ENCODE measurements at regions not wholly inside any gene's neighbourhood (a gene's known extent, or its start where the extent isn't known, plus 50 kb on each side); places are given as distances from the start of the nearest gene placed in this dataset.
A peak's percentile ranks its signal among the peaks of the same experiment; 100 is the strongest.
"Not testable (repeated sequence)": the region's sequence is repeated elsewhere in the genome, so short reads cannot be mapped to it uniquely, and the experiment has no call there.

DNA sequence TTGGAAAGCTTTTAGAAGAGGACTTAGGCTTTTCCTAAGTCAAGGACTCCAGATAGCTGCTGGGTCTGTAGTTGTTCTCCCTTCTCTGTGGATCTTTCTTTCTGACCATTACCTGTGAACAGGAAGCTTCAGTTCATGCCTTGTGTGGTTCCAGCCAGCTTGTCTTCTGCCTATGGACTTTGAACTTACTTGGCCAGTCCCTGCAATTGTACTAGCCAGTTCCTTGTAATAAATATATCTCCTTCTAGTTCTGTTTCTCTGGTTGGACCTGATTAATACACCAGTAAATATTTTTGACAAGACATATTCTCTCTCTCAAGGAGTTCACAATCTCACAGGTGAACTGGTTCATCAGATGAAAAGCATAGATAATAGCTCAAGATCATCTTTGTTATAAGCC is 341.3 kb upstream of the DPPA4 start:
- DNase-seq = no peak

DNA sequence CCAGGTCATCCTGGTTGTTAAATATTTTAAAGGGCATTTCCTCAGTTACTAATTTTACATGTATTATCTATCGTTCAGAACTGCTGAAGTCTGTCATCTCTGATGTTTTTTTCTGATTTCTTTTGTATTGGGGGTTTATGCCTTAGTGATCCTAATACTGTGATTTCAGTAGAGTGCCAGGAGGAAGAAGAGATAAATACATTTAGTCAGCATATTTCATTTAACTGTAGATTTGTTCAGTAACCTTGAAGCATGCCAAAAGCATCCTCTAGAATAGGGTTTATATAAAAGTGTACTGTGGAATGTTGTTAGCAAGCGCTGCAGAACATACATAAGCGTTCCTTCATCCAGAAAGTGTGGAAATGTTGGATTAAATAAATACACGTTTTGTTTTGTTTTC is 342.3 kb upstream of the DPPA4 start:
- DNase-seq = no peak

DNA sequence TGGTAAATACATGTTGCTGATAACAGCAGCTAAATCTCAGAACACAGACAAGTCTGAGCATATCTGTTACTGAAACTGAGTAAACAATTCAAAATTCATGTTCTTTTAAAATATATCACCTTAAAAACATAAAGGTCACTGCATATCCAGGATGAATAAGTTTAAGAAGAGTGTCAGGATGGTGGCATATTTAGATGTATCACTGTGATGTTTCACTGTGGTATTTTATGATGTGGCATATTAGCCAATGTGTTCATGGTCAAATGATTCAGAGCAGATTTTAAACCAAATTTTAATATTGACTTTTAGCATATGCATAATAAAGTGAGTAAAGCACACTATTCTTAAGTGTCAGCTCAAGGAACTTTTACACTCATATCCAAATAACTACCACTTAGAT is 346.4 kb upstream of the DPPA4 start:
- no peak for DNase-seq

DNA sequence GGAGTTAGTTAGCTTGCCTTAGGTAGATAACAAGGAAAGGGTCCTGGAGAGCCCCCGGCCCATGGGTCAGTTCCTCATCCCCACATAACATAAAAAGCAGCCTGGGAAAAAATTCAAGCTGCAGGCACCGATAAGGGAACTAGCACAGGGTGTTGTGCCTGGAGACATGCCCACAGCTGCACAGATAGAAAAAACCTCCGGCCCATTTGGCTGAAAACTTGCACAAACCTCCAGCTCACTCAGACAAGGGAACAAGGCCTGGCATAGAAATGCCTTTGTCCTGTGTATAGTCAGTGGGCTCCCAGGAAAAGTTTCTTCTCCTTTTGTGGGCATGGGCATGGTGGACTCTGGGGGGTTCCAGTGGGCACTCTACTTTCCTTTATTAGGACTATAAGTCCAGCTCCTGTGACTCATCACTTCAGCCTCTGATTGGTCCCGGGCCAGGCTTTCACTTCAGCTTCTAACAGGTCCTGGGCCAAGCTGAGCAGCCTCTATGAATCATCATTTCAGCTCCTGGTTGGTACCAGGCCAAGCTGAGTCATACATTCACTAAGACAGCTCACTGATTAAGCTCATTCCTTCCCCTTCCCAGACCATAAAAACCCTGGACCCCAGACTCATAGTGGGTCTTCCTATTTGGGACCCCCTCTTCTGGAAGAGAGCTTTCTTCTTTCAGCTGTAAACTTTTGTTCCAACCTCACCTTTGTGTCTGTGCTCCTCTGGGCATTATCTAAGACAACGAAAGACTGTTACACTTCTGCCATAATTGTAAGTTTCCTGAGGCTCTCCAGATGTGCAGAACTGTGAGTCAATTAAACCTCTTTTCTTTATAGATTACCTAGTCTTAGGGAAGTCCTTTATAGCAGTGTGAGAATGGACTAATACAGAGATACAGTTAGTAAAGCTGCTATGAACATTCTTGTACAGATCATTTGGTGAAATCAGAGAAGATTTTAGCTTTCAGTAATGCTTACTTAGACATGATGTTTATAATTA is 348.0 kb upstream of the DPPA4 start:
- peak in 1 of 2 donors; percentile 2 for DNase-seq

DNA sequence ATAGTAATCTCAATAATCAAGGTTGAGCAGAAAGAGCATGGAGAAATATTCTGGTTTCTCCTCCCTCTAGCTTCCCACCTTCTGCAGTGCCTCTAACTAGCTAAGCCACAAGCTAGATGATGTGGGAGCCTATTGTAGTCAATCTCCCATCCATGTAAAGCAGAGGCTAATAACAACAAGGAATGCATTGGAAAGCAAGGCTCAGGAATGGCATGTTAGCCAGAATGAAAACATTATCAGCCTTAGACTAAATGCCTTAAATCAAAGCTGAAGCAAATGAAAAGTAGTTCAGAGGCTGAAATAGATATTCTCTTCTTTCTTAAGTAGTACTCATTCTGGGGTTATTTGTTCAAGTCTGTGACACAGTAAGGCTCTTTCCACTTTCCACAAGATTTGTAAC is 350.3 kb upstream of the DPPA4 start:
- DNase-seq = no peak

DNA sequence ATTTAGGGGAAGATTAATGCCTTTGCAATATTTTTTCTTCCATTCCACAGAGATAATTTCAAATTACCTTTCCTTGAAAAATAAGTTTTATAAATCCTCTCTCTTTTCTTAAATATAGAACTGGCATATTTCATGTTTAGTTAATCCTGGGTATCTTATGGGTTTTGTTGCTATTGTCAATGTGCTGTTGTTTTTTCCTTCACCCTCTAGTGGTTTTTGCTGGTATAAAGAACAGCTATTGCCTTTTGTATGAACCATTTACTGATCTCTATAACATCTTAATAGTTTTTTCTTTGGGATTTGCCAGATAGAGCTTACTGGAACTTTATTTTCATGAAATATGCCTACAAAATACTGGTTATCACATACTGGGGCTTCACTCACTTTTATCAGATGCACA is 359.6 kb upstream of the DPPA4 start:
- DNase-seq = no peak

DNA sequence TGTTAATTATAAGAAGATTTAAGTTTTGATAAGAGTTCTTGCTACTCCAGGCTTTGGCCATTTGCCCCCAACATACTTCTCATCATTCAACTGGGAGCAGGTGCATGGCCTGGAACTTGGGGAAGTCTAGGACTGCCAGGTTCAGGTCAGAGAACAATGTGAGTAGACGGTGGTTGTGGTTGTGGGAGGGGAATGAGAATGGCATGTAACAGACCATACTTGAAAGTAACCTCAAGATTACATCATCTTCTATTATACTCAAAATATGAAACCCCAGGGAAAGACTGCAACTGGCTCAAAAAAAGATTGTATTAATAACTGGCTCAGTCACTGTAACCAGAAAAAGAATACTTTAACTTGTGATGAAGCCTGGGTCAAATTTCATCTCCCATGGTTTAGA is 364.9 kb upstream of the DPPA4 start:
- DNase-seq = no peak

DNA sequence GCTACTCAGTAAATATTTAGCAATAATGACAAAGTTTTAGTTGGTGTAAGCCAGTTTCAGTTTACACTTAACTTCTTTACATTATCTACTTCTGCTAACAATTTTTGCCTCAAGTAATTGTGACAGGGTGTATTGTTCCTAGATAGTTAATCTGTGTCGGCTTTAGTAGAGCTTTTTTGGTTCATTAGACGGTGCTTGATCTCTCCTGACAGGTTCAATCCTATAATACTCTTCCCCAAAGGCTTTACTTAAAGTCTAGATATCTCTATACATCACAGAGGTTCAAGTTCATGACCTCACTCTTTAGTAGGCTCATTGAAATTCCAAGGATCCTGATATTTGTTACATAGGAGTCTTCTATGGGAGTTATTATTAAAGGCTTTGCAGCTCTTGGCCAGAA is 365.6 kb upstream of the DPPA4 start:
- no peak for DNase-seq

DNA sequence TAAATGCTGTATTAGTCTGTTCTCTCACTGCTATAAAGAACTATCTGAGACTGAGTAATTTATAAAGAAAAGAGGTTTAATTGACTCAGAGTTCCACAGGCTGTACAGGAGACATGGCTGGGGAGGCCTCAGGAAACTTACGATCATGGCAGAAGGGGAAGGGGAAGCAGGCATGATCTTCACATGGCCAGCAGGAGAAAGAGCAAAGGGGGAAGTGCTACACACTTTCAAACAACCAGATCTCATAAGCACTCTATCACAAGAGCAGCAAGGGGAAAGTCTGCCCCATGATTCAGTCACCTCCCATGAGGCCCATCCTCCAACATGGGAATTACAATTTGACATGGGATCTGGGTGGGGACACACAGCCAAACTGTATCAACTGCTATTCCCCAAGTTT is 367.8 kb upstream of the DPPA4 start:
- not testable (repeated sequence) for DNase-seq

DNA sequence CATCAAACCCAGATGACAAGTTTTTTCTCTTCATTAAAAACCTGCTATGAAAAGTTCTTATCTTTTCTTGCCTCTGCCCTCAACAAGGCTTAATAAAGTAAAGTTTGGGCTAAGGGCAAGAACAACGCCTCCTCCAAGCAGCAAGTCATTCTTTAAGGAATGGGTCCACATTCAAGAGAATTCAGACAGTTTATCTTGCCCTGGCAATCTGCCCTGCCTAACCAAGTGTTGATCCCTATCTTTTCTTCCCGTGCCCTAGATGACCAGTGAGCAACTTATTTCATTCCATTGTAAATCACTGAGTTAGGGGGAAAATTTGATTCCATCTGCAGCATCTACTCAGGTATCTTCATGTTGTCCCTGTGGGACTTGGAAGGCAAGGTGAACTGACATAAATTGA is 370.3 kb upstream of the DPPA4 start:
- no peak for DNase-seq

DNA sequence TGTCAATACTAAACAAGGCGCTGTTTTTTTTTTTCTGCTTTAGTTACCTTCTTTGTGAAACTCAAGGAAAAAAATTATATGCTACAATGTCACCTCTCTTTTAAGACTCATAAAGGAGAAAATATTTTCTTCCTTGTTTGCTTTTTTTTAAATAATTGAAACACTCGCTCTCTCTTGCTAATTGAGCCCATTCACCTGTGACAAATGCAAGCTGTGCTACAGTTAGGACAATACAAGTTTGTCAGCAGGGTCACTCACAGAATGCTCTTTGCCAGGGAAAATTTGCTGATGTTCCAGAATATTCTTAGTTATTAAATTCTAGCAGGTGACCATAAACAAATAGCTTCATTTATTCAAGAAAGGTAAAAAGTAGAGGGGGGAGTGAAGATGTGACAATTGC is 375.9 kb upstream of the DPPA4 start:
- no peak for DNase-seq

DNA sequence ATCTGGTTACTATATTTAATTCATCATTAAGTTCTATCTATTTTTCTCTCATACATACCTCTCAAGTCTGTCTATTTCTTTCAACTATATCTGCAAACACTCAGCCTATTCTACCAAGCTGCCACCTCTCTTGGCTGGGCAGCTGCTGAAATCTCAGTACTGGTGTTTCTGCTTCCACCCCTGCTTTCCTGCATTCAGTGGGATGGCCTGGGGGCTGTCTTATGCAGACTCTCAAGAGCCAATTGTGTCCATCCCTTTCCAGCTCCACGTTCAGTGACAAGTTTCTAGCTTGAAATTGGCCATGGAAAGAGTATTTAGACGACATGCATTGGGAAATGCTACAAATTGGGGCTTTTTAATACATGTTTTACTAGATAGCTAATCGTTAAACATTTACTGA is 378.4 kb upstream of the DPPA4 start:
- no peak for DNase-seq

DNA sequence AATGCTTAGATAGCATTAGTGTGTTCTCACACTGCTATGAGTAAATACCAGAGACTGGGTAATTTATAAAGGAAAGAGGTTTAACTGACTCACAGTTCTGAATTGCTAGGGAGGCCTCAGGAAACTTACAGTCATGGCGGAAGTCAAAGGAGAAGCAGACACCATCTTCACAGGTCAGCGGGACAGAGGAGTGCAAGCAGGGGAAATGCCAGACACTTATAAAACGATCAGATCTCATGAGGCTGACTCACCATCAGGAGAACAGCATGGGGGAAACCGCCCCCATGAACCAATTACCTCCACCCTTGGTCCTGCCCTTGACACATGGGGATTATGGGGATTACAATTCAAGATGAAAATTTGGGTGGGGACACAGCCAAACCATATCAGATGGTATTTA is 381.5 kb upstream of the DPPA4 start:
- DNase-seq = no peak

DNA sequence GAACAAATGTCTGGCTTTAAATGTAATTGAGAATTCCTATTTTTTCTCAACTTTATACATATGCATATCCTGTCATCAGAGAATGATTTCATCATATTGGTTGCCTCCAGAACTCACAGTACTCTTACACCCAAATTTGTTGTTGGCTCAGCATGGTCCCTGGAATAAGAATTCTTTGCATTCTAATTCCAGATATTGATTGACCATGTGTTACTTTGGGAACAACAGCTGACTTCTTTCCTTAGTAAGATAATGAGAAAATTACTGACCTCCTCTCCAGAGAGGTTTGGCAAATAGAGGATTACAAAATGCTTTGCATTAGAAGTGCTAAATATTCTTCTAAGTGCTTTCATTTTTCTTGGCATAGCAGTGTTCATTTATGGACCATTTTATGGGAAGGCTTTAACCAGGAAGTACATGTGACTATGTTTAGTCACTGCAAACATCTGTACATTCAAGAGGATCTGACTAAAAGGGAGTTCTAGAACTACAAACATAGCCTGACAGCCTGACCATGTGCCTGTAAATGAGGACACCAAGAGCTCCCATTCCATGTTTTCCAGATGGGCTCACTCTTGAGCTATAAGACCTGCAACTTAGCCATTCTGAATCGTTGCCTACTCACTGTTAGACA is 391.6 kb upstream of the DPPA4 start:
- no peak for DNase-seq

DNA sequence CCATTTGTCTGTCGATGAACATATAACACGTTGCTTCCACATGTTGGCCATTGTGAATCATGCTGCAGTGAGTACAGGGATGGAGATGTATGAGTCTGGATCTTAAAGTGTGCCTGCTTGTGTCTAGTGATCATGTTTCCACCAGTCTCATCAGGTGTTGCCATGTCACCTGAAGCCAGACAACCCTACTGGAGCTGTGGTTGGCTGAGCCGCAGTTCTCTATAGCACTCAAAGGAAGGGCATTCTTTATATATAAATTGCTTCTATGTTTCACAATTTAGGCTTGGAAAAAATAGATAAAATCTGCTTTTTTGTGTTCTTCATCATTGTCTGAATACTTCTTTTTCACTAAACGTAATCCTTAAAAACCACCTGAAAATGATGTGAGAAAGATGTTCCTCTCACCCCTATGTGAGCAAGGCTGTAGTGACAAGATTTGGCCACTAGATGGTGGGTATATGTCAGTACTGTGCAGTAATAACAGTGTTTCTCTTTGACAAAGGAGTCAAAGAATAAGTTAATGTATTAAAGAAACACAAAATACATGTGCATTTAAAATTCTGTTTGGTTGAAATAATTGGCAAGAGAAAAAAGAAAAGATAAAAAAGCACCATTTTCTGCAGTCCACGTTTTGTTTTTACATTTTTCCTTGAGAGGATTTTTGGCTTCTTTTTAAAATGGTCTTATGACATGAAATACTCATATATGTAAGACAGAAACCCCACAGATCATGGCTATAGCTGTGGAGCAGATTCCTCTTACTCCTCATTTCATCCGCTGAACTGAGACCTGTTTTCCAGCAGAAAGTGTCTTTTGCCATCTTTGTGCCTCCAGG is 394.5 kb upstream of the DPPA4 start:
- no peak for DNase-seq

DNA sequence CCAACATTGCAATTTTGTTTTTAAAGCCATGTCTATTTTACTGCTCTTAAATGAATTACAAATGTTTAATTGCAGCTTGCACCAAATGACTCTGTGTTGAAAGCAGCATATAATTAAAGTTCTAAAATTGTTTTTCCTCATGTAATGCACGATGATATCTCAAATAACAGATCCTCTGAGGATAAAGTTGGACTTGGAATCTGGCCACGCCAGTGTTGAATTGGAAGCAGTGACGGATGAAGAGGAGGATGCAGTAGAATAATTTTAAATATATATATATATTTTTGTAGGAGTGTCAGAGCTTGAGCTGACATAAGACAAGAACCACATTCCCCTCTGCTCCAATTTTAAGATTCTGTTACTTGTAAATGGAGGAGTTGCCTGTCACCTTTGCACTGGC is 406.6 kb upstream of the DPPA4 start:
- no peak for DNase-seq

DNA sequence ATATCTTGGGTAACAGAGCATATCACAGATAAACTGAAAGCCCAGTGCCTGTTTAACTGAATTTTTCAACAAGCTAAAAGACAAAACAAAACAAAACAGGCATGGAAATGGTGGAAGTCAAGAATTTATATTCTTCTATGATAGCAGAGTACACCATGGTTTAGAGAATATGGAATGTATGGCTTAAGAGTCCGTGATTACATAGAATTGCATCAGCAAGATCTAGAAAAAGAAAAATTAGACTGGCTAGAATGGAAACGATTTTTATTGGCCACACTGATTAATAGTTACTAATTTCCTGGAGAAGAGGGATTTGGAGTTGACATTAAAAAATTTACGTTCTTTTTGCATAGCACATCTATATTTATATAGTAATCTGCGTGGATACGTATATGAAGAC is 435.2 kb upstream of the DPPA4 start:
- no peak for DNase-seq

DNA sequence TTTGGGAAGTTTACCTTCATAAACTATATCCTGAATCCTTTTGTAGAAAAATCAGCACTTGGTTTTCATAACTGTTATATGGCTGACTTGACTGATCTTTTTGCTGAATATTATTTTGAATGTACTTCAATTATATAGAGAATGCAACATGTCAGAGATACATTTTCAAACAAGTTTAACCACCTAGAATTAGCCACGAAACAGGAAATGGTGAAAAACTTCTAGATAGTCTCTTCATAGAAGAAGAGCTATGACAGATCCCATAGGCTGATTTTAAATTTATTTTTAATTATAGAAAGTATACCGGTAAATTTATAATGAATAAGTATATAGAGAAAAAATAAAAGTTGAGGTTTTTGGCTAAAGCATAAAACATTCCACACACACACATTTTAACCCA is 436.8 kb upstream of the DPPA4 start:
- no peak for DNase-seq

DNA sequence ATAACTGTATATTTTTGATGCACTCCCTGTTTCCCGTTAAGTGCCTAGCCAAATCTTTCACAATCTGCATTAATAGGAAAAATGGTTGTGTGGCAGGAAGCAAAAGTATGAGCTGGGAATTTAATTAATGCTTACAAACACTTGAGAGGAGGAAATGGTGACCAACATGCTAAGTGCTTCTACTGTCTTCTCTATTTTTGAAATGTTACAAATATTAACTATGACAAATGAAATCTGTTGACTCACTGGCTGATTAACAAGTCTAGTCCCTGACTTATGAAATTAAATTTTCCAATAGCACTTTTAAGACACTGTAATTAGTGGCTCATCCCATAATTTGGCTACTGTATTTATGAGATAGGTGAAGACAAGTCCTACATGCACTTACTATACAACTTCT is 446.9 kb upstream of the DPPA4 start:
- no peak for DNase-seq

DNA sequence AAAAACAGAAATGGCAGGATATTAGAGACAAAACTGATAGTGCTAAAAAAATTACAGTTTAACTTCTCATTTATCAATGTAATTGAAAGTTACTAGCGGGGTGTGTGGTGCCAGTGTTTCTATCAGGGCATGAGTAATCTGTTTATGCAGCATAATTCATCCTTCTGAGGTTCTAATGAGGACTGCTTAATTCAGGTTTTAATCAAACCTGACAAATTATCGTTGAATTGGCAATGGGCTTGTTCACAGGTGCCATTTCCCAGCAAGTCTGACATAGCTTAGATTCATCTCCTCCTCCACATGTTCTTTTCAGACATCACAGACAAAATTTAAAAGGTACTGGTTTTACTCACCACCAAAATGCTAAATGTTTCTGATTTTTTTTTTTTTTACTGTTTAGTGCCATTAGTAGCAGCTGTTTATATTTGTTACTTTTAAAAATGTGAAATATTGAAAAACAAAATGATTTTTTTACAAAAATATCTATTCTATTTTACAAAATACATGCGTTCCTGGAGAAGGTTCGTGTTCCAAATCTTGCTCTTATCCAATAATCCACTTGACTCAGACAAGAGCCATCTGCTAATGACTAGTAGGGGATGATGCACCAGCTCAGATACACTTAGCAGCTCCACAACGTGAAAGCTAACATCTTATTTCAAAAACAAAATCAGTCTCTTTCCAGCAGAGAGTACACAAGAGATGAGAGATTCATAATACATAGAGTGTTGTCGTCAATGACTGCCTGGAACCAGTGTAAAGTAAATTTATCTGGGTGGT is 447.7 kb upstream of the DPPA4 start:
- DNase-seq = no peak

DNA sequence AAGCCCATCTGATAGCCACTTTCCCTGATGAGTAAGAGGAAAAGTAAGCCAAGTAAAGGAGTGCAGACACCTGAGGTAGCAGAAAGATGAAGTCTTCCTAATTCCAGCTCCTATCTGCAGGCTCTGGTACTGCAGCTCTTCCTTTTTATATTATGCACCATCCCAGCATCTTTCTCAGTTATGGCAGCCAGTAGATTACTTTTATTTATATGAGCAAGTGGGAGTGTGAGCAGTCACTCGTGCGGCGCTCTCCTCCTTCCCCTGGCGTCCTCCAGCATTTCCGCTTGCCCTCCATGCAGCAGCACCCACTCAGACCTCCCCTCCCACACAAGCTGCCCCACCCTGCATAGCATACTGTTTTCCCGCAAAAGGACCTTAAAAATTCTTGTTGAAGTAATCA is 465.9 kb upstream of the DPPA4 start:
- DNase-seq = no peak

DNA sequence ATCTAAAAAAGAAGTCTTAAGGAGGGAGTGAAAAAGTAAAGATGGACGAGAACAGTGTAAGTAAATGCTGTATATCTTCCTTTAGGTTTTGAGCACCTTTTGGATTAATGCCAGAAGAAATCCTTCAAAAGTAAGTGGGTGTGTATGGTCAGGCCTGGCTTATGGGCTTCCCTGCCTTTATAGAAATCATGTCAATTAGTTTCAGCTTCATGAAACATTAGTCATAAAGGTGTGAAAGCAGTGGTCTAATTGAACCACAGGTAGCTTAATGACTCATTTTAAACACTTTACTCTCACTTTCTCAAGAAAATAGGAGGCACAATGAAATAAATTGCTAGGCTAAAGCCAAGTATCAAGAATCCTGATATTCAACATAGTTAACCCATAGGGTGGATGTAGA is 467.4 kb upstream of the DPPA4 start:
- no peak for DNase-seq

DNA sequence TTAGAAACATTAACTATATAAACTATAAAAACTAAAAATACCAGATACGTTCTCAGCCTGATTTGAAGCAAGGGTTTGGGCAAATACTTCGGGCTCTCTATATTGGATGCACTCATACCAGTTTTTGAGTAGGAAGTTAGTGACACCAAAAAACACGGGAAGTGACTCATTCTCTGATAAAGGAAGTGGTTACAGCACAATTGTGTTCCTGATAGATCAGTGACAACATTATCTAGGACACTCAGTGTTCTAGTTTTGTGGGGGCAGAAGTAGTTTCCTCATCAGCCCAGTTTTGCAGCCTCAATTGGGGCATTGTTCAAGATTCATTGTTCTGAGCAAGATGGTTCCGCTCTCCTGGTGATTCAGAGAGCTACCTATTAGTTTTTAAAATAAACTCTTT is 469.6 kb upstream of the DPPA4 start:
- DNase-seq = peak in 1 of 2 donors; percentile 85

All from bone marrow (tissue), 2 donors.